ENCODE measurements at regions not wholly inside any gene's neighbourhood (a gene's known extent, or its start where the extent isn't known, plus 50 kb on each side); places are given as distances from the start of the nearest gene placed in this dataset.

- TF ChIP-seq CTCF (IDR thresholded peaks at IDR 0.05) (no peak), POLR2A (IDR thresholded peaks at IDR 0.05) (no peak)
Observed at GRCh38 chr3:89565098-89565497, 457.7 kb downstream of the EPHA3 start.
